ENCODE measurements at regions not wholly inside any gene's neighbourhood (a gene's known extent, or its start where the extent isn't known, plus 50 kb on each side); places are given as distances from the start of the nearest gene placed in this dataset.

DNA sequence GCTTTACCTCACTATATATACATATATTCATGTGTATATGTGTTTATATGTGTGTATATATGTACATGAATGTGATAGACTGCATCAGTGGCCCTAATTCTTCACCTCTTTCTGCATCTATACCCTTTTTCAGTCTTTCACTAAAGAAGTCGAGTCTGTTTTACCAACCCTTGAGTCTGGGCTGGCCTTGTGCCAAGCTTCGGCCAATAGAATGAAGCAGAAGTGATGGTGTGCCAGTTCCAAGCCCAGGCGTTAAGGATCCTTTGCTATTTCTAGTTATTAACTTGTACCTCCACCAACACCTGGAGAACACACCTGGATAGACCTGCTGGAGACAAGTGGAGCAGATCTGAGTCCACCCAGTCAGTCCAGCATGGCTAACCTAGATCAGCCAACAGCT, 61.6 kb upstream of the PPM1J start:
- DNase-seq (ENCODE audit: extremely low spot score), result no peak
- ChIA-PET POLR2A (no interaction called here), CTCF (no interaction called here)
- TF ChIP-seq ELF4 (IDR thresholded peaks at IDR 0.05) (no peak), CTBP1 (IDR thresholded peaks at IDR 0.05; ENCODE audit: borderline replicate concordance) (no peak), SUZ12 (IDR thresholded peaks at IDR 0.05) (no peak), TARDBP (IDR thresholded peaks at IDR 0.05) (no peak), HDGF (IDR thresholded peaks at IDR 0.05; ENCODE audit: borderline replicate concordance) (no peak), ZNF384 (IDR thresholded peaks at IDR 0.05) (no peak), FOXA1 (IDR thresholded peaks at IDR 0.05) (no peak), SP1 (IDR thresholded peaks at IDR 0.05) (no peak), ARNT (IDR thresholded peaks at IDR 0.05) (no peak), NFRKB (IDR thresholded peaks at IDR 0.05) (no peak), LEF1 (IDR thresholded peaks at IDR 0.05; ENCODE audit: borderline replicate concordance) (no peak), FOXM1 (IDR thresholded peaks at IDR 0.05; ENCODE audit: borderline replicate concordance) (no peak)
- TF ChIP-seq, protein P1, sequence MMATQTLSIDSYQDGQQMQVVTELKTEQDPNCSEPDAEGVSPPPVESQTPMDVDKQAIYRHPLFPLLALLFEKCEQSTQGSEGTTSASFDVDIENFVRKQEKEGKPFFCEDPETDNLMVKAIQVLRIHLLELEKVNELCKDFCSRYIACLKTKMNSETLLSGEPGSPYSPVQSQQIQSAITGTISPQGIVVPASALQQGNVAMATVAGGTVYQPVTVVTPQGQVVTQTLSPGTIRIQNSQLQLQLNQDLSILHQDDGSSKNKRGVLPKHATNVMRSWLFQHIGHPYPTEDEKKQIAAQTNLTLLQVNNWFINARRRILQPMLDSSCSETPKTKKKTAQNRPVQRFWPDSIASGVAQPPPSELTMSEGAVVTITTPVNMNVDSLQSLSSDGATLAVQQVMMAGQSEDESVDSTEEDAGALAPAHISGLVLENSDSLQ (IDR thresholded peaks at IDR 0.05), result no peak

GRCh38 chr1:112772781-112773180, 57.6 kb upstream of the PPM1J start:
- DNase-seq (ENCODE audit: extremely low spot score), result no peak
- POLR2A ChIA-PET, result no interaction called here
- TF ChIP-seq LEF1 (IDR thresholded peaks at IDR 0.05; ENCODE audit: borderline replicate concordance), result no peak
- no peak for TF ChIP-seq NFRKB (IDR thresholded peaks at IDR 0.05)
- TF ChIP-seq, protein P1 (IDR thresholded peaks at IDR 0.05), result no peak
- TF ChIP-seq FOXM1 (IDR thresholded peaks at IDR 0.05; ENCODE audit: borderline replicate concordance), result no peak
- TF ChIP-seq FOXA1 (IDR thresholded peaks at IDR 0.05), result no peak
- no peak for TF ChIP-seq ARNT (IDR thresholded peaks at IDR 0.05)
- TF ChIP-seq L3MBTL2 (conservative IDR thresholded peaks at IDR 0.05), result no peak
- TF ChIP-seq ELF4 (IDR thresholded peaks at IDR 0.05), result no peak
- TF ChIP-seq SUZ12 (IDR thresholded peaks at IDR 0.05), result no peak
- TF ChIP-seq CTBP1 (IDR thresholded peaks at IDR 0.05; ENCODE audit: borderline replicate concordance), result no peak
- no peak for TF ChIP-seq SP1 (IDR thresholded peaks at IDR 0.05)
- CTCF ChIA-PET, result no interaction called here

DNA sequence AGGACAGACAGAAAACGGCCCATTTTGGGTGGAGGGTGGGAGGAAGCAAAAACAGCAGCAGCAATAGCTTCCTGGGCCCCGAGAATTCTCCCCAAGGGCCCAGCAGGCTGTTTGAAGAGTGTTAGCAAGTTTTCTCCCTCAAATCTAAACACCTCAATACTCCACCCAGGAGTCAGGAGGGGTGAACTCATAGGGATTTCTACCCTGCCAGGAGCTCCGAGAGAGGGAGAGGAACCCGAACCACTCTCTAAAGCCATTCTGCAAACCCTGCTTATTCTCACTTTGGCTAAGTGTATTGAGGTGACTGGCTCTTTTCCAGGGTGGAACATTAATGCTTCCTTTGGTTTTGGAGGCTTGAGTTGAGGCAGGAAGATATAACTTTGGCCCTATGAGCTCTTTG, 55.6 kb upstream of the PPM1J start:
- ChIA-PET POLR2A (no interaction called here), CTCF (interaction anchor here (1.3 kb wide), 1 partner anchor 12 kb away, joined by 3 read pairs; no protein-coding TSS in a partner anchor)
- TF ChIP-seq, protein P1 (IDR thresholded peaks at IDR 0.05), result no peak
- no peak for TF ChIP-seq ELF4 (IDR thresholded peaks at IDR 0.05)
- no peak for TF ChIP-seq BHLHE40 (IDR thresholded peaks at IDR 0.05; ENCODE audit: borderline replicate concordance)
- no peak for TF ChIP-seq LEF1 (IDR thresholded peaks at IDR 0.05; ENCODE audit: borderline replicate concordance)
- TF ChIP-seq ARNT (IDR thresholded peaks at IDR 0.05), result no peak
- TF ChIP-seq ZNF384 (IDR thresholded peaks at IDR 0.05), result no peak
- no peak for TF ChIP-seq TARDBP (IDR thresholded peaks at IDR 0.05)
- no peak for TF ChIP-seq FOXA1 (IDR thresholded peaks at IDR 0.05)
- no peak for TF ChIP-seq HDGF (IDR thresholded peaks at IDR 0.05; ENCODE audit: borderline replicate concordance)
- TF ChIP-seq SP1 (IDR thresholded peaks at IDR 0.05), result no peak
- no peak for TF ChIP-seq L3MBTL2 (conservative IDR thresholded peaks at IDR 0.05)
- TF ChIP-seq FOXK2 (IDR thresholded peaks at IDR 0.05), result no peak
- no peak for TF ChIP-seq SUZ12 (IDR thresholded peaks at IDR 0.05)
- no peak for TF ChIP-seq NFRKB (IDR thresholded peaks at IDR 0.05)
- DNase-seq (ENCODE audit: extremely low spot score), result no peak

DNA sequence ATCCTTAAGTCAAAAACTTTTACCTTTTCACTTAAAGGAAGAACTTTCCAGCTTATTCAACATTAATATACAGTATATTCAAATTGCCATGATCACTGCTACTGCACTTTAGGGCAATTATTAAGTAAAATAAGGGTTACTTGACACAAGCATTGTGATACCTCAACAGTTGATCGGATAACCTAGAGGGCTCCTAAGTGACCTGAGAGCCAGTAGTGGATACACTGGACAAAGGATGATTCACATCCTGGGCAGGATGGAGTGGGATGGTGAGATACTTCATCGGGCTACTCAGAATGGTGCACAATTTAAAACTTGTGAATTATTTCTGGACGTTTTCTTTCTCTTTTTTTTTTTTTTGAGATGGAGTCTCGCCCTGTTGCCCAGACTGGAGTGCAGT, 54.5 kb upstream of the PPM1J start:
- no peak for DNase-seq (ENCODE audit: extremely low spot score)
- no peak for TF ChIP-seq ELF4 (IDR thresholded peaks at IDR 0.05)
- TF ChIP-seq FOXK2 (IDR thresholded peaks at IDR 0.05), result no peak
- no peak for TF ChIP-seq ZNF384 (IDR thresholded peaks at IDR 0.05)
- no peak for TF ChIP-seq SUZ12 (IDR thresholded peaks at IDR 0.05)
- CTCF ChIA-PET, result interaction anchor here (0.6 kb wide), 1 partner anchor 21 kb away, joined by 4 read pairs; no protein-coding TSS in a partner anchor

GRCh38 chr1:112767646-112768045, 52.5 kb upstream of the PPM1J start:
- POLR2A ChIA-PET, result no interaction called here
- TF ChIP-seq TARDBP (IDR thresholded peaks at IDR 0.05) (no peak), SP1 (IDR thresholded peaks at IDR 0.05) (no peak), FOXM1 (IDR thresholded peaks at IDR 0.05; ENCODE audit: borderline replicate concordance) (no peak), ZNF384 (IDR thresholded peaks at IDR 0.05) (no peak), FOXA1 (IDR thresholded peaks at IDR 0.05) (no peak), CTBP1 (IDR thresholded peaks at IDR 0.05; ENCODE audit: borderline replicate concordance) (no peak), ARNT (IDR thresholded peaks at IDR 0.05) (no peak), SUZ12 (IDR thresholded peaks at IDR 0.05) (no peak), NFRKB (IDR thresholded peaks at IDR 0.05) (no peak), FOXK2 (IDR thresholded peaks at IDR 0.05) (no peak), LEF1 (IDR thresholded peaks at IDR 0.05; ENCODE audit: borderline replicate concordance) (no peak), HDGF (IDR thresholded peaks at IDR 0.05; ENCODE audit: borderline replicate concordance) (no peak), ELF4 (IDR thresholded peaks at IDR 0.05) (no peak)
- TF ChIP-seq, protein P1 (IDR thresholded peaks at IDR 0.05), result no peak
- CTCF ChIA-PET, result no interaction called here
- no peak for DNase-seq (ENCODE audit: extremely low spot score)

More for the DNA sequence above, 54.5 kb upstream of the PPM1J start:
- POLR2A ChIA-PET, result no interaction called here

All from HEK293T (cell line).